ENCODE measurements at regions not wholly inside any gene's neighbourhood (a gene's known extent, or its start where the extent isn't known, plus 50 kb on each side); places are given as distances from the start of the nearest gene placed in this dataset.
"Not testable (repeated sequence)": the region's sequence is repeated elsewhere in the genome, so short reads cannot be mapped to it uniquely, and the experiment has no call there.

GRCh38 chr14:61167642-61168041 lies 113.5 kb downstream of the TMEM30B start:
- no peak for DNase-seq (ENCODE audit: low spot score)

- no peak for DNase-seq (ENCODE audit: low spot score)
Measured at GRCh38 chr14:61160798-61161197, 120.3 kb downstream of the TMEM30B start.

- DNase-seq (ENCODE audit: low spot score), result no peak
Measured at GRCh38 chr14:61154641-61155040, 126.5 kb downstream of the TMEM30B start.

- no peak for DNase-seq (ENCODE audit: low spot score)
Measured at GRCh38 chr14:61153914-61154545, 127.1 kb downstream of the TMEM30B start.

- DNase-seq (ENCODE audit: low spot score), result no peak
Measured at GRCh38 chr14:61153431-61153830, 127.7 kb downstream of the TMEM30B start.

GRCh38 chr14:61152851-61153364 lies 128.2 kb downstream of the TMEM30B start:
- DNase-seq (ENCODE audit: low spot score), result no peak

- DNase-seq (ENCODE audit: low spot score), result no peak
Measured at GRCh38 chr14:61151251-61151650, 129.9 kb downstream of the TMEM30B start.

GRCh38 chr14:61150851-61151250 lies 130.3 kb downstream of the TMEM30B start:
- no peak for DNase-seq (ENCODE audit: low spot score)

GRCh38 chr14:61149896-61150295 lies 131.2 kb downstream of the TMEM30B start:
- DNase-seq (ENCODE audit: low spot score), result no peak

- no peak for DNase-seq (ENCODE audit: low spot score)
Measured at GRCh38 chr14:61148742-61149350, 132.3 kb downstream of the TMEM30B start.

GRCh38 chr14:61147831-61148549 lies 133.1 kb downstream of the TMEM30B start:
- peak; percentile 70 for DNase-seq (ENCODE audit: low spot score)

- no peak for DNase-seq (ENCODE audit: low spot score)
Measured at GRCh38 chr14:61147381-61147821, 133.7 kb downstream of the TMEM30B start.

- DNase-seq (ENCODE audit: low spot score), result no peak
Measured at GRCh38 chr14:61146899-61147298, 134.2 kb downstream of the TMEM30B start.

GRCh38 chr14:61145903-61146481 lies 135.1 kb downstream of the TMEM30B start:
- no peak for DNase-seq (ENCODE audit: low spot score)

- peak; percentile 73 for DNase-seq (ENCODE audit: low spot score)
Measured at GRCh38 chr14:61145034-61145902, 135.9 kb downstream of the TMEM30B start.

GRCh38 chr14:61144117-61145033 lies 136.8 kb downstream of the TMEM30B start:
- DNase-seq (ENCODE audit: low spot score), result not testable (repeated sequence)

GRCh38 chr14:61140872-61141271 lies 140.3 kb downstream of the TMEM30B start:
- no peak for DNase-seq (ENCODE audit: low spot score)

GRCh38 chr14:61140271-61140670 lies 140.9 kb downstream of the TMEM30B start:
- DNase-seq (ENCODE audit: low spot score), result no peak

- DNase-seq (ENCODE audit: low spot score), result no peak
Measured at GRCh38 chr14:61139006-61139599, 142.0 kb downstream of the TMEM30B start.

GRCh38 chr14:61132894-61133293 lies 148.2 kb downstream of the TMEM30B start:
- DNase-seq (ENCODE audit: low spot score), result no peak

Data from AG08396 (cell line).